Panc1 (cell line): ENCODE measurements at regions not wholly inside any gene's neighbourhood (a gene's known extent, or its start where the extent isn't known, plus 50 kb on each side); places are given as distances from the start of the nearest gene placed in this dataset.
A peak's percentile ranks its signal among the peaks of the same experiment; 100 is the strongest.

Experiments used
- SIN3A ChIP-seq: IDR thresholded peaks from 2 replicates; pipeline ENCODE4 v1.6.1; 2012; ENCODE audit warnings: low read depth, mild to moderate bottlenecking, low read length, moderate library complexity, borderline replicate concordance; ENCODE audit not compliant: insufficient read depth
- TF ChIP-seq, protein P1 (sequence below): fragments of 450-650 bp; IDR thresholded peaks from 2 replicates; pipeline ENCODE4 v1.5.1; 2017; ENCODE audit warnings: mild to moderate bottlenecking

GRCh38 chr1:83497563-83497962, 501.4 kb downstream of the TTLL7 start:
- TF ChIP-seq, protein P1, sequence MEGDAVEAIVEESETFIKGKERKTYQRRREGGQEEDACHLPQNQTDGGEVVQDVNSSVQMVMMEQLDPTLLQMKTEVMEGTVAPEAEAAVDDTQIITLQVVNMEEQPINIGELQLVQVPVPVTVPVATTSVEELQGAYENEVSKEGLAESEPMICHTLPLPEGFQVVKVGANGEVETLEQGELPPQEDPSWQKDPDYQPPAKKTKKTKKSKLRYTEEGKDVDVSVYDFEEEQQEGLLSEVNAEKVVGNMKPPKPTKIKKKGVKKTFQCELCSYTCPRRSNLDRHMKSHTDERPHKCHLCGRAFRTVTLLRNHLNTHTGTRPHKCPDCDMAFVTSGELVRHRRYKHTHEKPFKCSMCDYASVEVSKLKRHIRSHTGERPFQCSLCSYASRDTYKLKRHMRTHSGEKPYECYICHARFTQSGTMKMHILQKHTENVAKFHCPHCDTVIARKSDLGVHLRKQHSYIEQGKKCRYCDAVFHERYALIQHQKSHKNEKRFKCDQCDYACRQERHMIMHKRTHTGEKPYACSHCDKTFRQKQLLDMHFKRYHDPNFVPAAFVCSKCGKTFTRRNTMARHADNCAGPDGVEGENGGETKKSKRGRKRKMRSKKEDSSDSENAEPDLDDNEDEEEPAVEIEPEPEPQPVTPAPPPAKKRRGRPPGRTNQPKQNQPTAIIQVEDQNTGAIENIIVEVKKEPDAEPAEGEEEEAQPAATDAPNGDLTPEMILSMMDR, result peak; percentile 17; the same call in 1 of the 2 replicates
- no peak for TF ChIP-seq SIN3A
